HepG2 (cell line): ENCODE measurements at regions not wholly inside any gene's neighbourhood (a gene's known extent, or its start where the extent isn't known, plus 50 kb on each side); places are given as distances from the start of the nearest gene placed in this dataset.

ENCODE experiments used
- FOXP4 ChIP-seq: sonication (generic); formaldehyde crosslinking; IDR thresholded peaks from 2 replicates; pipeline ENCODE4 v1.4.0; 2020; ENCODE audit warnings: missing genetic modification reagents
- JUN ChIP-seq: sonication (generic); formaldehyde crosslinking; IDR thresholded peaks from 2 replicates; pipeline ENCODE4 v1.4.0; 2020; ENCODE audit warnings: mild to moderate bottlenecking, missing genetic modification reagents
- KAT8 ChIP-seq: IDR thresholded peaks from 2 replicates; pipeline ENCODE4 v1.6.1; 2016; ENCODE audit warnings: missing genetic modification reagents, missing compliant biosample characterization
- MAFK ChIP-seq, 2 experiments: IDR thresholded peaks in 1 of 2; conservative IDR thresholded peaks in 1 of 2; 2 replicates each; pipeline ENCODE4 v1.6.1; 2011; ENCODE audit warnings: improper control_type of control experiment in 2 of 2, low read length in 2 of 2
- NRL ChIP-seq: sonication (generic); formaldehyde crosslinking; IDR thresholded peaks from 2 replicates; pipeline ENCODE4 v1.5.0; 2020; ENCODE audit warnings: missing genetic modification reagents, mild to moderate bottlenecking, moderate library complexity, borderline replicate concordance
- REST ChIP-seq, 2 experiments: IDR thresholded peaks; 2 replicates each; pipeline ENCODE4 v1.6.1; 2011 to 2012; ENCODE audit warnings: low read length in 2 of 2, borderline replicate concordance in 1 of 2, low read depth in 1 of 2, mild to moderate bottlenecking in 1 of 2, moderate library complexity in 1 of 2
- SP4 ChIP-seq: sonication (generic); formaldehyde crosslinking; IDR thresholded peaks from 2 replicates; pipeline ENCODE4 v1.8.1; 2023; ENCODE audit warnings: mild to moderate bottlenecking, missing genetic modification reagents
- ZHX2 ChIP-seq, 2 experiments: sonication (generic) in 1 of 2; formaldehyde crosslinking in 1 of 2; IDR thresholded peaks; 2 replicates each; pipeline versions ENCODE4 v1.6.1 to v1.9.0; 2014 to 2022; ENCODE audit warnings: antibody characterized with exemption in 1 of 2, borderline replicate concordance in 1 of 2, inconsistent platforms in 1 of 2, low read depth in 1 of 2, missing genetic modification reagents in 1 of 2
- ZNF12 ChIP-seq: sonication (generic); formaldehyde crosslinking; IDR thresholded peaks from 2 replicates; pipeline ENCODE4 v1.5.0; 2020; ENCODE audit warnings: missing genetic modification reagents
- ZNF121 ChIP-seq: sonication (generic); formaldehyde crosslinking; IDR thresholded peaks from 2 replicates; pipeline ENCODE4 v1.5.0; 2020; ENCODE audit warnings: mild to moderate bottlenecking, missing genetic modification reagents
- ZNF317 ChIP-seq: sonication (generic); formaldehyde crosslinking; IDR thresholded peaks from 2 replicates; pipeline ENCODE4 v1.5.0; 2020; ENCODE audit warnings: mild to moderate bottlenecking, missing genetic modification reagents
- TF ChIP-seq, protein P1 (sequence below): sonication (generic); formaldehyde crosslinking; IDR thresholded peaks from 2 replicates; pipeline ENCODE4 v1.8.0; 2022; ENCODE audit warnings: missing genetic modification reagents, mild to moderate bottlenecking, borderline replicate concordance
- TF ChIP-seq, protein P2 (sequence below): sonication (generic); formaldehyde crosslinking; IDR thresholded peaks from 2 replicates; pipeline ENCODE4 v1.5.0; 2020; ENCODE audit warnings: missing genetic modification reagents

DNA sequence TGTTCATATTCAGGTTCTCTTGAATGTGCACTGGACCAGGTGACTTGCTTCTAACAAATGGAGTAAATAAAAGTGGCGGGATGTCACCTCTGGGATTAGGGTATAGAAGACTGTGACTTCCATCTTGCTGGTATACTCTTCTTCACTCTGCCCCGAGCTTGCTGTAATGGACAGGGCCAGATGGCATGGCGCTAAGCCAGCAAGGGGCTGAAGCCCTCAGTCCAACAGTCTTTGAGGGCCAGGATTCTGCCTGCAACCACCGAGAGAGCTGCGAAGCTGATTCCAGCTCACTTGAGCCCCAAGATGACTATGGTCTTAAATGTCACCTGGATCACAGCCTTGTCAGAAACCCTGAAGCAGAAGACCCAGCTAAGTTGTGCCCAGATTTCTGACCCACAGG lies 600.0 kb downstream of the FGF9 start:
- TF ChIP-seq FOXP4 (CRISPR knock-in tag) = no peak
- no peak for TF ChIP-seq REST (IDR thresholded peaks at IDR 0.05; ENCODE audit: borderline replicate concordance in 1 of 2, low read depth in 1 of 2, low read length in 2 of 2)
- TF ChIP-seq MAFK (conservative IDR thresholded peaks at IDR 0.05 in 1 of 2, IDR thresholded peaks at IDR 0.05 in 1 of 2; ENCODE audit: low read length in 2 of 2) = no peak
- TF ChIP-seq, protein P1, sequence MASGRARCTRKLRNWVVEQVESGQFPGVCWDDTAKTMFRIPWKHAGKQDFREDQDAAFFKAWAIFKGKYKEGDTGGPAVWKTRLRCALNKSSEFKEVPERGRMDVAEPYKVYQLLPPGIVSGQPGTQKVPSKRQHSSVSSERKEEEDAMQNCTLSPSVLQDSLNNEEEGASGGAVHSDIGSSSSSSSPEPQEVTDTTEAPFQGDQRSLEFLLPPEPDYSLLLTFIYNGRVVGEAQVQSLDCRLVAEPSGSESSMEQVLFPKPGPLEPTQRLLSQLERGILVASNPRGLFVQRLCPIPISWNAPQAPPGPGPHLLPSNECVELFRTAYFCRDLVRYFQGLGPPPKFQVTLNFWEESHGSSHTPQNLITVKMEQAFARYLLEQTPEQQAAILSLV (CRISPR knock-in tag) = no peak
- TF ChIP-seq NRL (CRISPR knock-in tag) = no peak
- TF ChIP-seq SP4 = no peak
- TF ChIP-seq ZNF12 = no peak
- TF ChIP-seq ZNF317 (CRISPR knock-in tag) = no peak
- no peak for TF ChIP-seq ZNF121 (CRISPR knock-in tag)
- TF ChIP-seq JUN (CRISPR knock-in tag) = no peak
- TF ChIP-seq ZHX2 (IDR thresholded peaks at IDR 0.05; ENCODE audit: low read depth) = no peak
- TF ChIP-seq ZHX2 (CRISPR knock-in tag; IDR thresholded peaks at IDR 0.05; ENCODE audit: borderline replicate concordance) = no peak
- TF ChIP-seq, protein P2, sequence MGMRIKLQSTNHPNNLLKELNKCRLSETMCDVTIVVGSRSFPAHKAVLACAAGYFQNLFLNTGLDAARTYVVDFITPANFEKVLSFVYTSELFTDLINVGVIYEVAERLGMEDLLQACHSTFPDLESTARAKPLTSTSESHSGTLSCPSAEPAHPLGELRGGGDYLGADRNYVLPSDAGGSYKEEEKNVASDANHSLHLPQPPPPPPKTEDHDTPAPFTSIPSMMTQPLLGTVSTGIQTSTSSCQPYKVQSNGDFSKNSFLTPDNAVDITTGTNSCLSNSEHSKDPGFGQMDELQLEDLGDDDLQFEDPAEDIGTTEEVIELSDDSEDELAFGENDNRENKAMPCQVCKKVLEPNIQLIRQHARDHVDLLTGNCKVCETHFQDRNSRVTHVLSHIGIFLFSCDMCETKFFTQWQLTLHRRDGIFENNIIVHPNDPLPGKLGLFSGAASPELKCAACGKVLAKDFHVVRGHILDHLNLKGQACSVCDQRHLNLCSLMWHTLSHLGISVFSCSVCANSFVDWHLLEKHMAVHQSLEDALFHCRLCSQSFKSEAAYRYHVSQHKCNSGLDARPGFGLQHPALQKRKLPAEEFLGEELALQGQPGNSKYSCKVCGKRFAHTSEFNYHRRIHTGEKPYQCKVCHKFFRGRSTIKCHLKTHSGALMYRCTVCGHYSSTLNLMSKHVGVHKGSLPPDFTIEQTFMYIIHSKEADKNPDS (CRISPR knock-in tag) = no peak
- TF ChIP-seq KAT8 (CRISPR knock-in tag) = no peak
